Activated naive CD4-positive, alpha-beta T cell treated with anti-CD3 and anti-CD28 coated beads, Interleukin-2, amount 50 U/mL, for 24 hours (primary cell): ENCODE measurements at regions not wholly inside any gene's neighbourhood (a gene's known extent, or its start where the extent isn't known, plus 50 kb on each side); places are given as distances from the start of the nearest gene placed in this dataset.
"Not testable (repeated sequence)": the region's sequence is repeated elsewhere in the genome, so short reads cannot be mapped to it uniquely, and the experiment has no call there.

Source experiments
- H3K27ac Mint-ChIP-seq: one replicate; pipeline ENCODE4 v1.8.0; 2021; ENCODE audit warnings: mild to moderate bottlenecking, mixed read lengths
- H3K27me3 Mint-ChIP-seq: one replicate; pipeline ENCODE4 v1.8.0; 2021; ENCODE audit warnings: mixed read lengths
- H3K36me3 Mint-ChIP-seq: one replicate; pipeline ENCODE4 v1.8.0; 2021; ENCODE audit warnings: mixed read lengths
- H3K4me1 Mint-ChIP-seq: one replicate; pipeline ENCODE4 v1.8.0; 2021; ENCODE audit warnings: mixed read lengths
- H3K4me3 Mint-ChIP-seq: one replicate; pipeline ENCODE4 v1.8.0; 2021; ENCODE audit warnings: mild to moderate bottlenecking, mixed read lengths
- H3K9me3 Mint-ChIP-seq: one replicate; pipeline ENCODE4 v1.8.0; 2021; ENCODE audit warnings: mixed read lengths

DNA sequence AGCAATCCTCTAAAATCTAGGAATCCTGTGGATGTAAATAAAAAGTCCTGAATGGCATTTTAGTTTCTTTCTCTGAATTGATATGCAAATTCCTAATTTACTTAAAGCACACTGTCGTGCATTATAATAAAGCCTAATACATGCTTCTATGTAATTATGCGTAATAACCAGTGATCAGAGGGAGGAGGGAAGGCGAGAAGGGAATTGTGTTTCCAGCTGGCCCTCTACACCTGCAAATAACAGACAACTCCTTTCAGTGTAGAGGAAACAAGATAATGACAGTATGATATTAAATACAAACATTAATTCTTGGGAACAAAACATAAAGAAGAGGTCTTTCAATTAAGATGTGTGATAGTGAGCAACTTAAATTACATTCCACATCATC, 419.6 kb upstream of the LCORL start:
- Mint-ChIP-seq H3K4me3 (no peak overlapping the region), H3K27ac (no peak overlapping the region), H3K36me3 (no peaks in the 10 kb centered on the region), H3K9me3 (peaks cover 14% of the 10 kb centered on the region), H3K4me1 (no peaks in the 10 kb centered on the region), H3K27me3 (peaks cover 7% of the 10 kb centered on the region)

DNA sequence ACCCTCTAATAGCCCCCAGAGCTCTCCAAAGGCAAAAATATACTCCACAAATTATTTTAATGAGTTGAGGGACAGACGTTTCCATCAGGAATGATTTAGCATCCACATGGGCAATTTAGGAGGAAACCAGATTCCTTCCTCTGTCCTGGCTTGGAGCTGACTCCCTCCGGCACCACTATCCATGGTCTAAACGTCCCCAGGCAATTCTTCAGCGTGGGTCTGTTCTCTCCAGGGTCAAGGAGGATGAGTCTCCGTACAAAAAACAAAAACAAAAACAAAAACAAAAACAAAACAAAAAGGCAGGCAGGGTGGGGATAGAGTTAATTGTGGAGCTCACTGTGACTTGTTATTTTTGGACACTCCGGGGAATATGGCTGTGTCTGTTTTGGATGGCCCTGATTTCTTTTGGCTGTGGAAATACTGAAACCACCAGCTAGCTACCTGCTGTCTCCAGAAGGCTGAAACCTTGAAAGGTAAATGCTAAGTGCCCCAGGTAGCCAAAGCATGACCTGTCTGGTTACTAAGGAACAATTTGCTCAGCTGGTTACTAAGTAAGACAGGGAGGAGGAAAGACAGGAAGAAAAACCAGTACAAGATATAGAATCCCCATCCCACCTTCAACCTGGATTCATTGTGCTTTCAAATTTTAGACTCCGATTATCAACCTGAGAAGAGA, 419.1 kb upstream of the LCORL start:
- Mint-ChIP-seq H3K27me3 (peaks cover 7% of the 10 kb centered on the region), H3K9me3 (peaks cover 10% of the 10 kb centered on the region), H3K4me1 (no peaks in the 10 kb centered on the region), H3K36me3 (no peaks in the 10 kb centered on the region), H3K27ac (no peak overlapping the region), H3K4me3 (no peak overlapping the region)

DNA sequence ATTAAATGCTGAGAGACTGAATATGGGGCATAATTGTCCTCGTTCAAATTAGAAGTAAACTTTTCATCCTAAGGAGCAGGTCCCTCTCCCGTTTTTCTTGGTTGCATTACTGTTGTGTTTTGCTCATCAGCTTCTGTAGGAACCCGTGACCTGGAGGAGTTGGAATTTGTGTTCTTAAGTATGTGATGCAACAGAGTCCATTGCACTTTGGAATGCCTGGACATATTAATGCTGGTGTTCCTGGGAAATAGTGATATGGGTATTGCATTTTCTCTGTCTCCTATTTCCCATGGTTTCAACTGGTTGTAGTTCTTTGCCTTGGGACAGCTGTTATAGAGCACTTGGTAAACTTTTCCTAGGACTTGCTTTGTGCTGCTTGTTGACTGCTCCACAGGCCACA, 417.8 kb upstream of the LCORL start:
- Mint-ChIP-seq H3K4me3 (no peak overlapping the region), H3K36me3 (no peaks in the 10 kb centered on the region), H3K9me3 (peaks cover 3% of the 10 kb centered on the region), H3K4me1 (no peaks in the 10 kb centered on the region), H3K27ac (no peak overlapping the region), H3K27me3 (peaks cover 5% of the 10 kb centered on the region)

GRCh38 chr4:18435781-18436180, 414.2 kb upstream of the LCORL start:
- no peak overlapping the region for H3K27ac Mint-ChIP-seq
- H3K4me1 Mint-ChIP-seq, result no peaks in the 10 kb centered on the region
- no peaks in the 10 kb centered on the region for H3K36me3 Mint-ChIP-seq
- peaks cover 3% of the 10 kb centered on the region for H3K27me3 Mint-ChIP-seq
- no peaks in the 10 kb centered on the region for H3K9me3 Mint-ChIP-seq
- no peak overlapping the region for H3K4me3 Mint-ChIP-seq

- no peaks in the 10 kb centered on the region for H3K4me1 Mint-ChIP-seq
- H3K4me3 Mint-ChIP-seq, result no peak overlapping the region
These were observed 401.1 kb upstream of the LCORL start for GRCh38 chr4:18422685-18423084.

GRCh38 chr4:18421519-18421918, 400.0 kb upstream of the LCORL start:
- Mint-ChIP-seq H3K4me3 (no peak overlapping the region), H3K27me3 (no peaks in the 10 kb centered on the region), H3K27ac (no peak overlapping the region), H3K36me3 (no peaks in the 10 kb centered on the region), H3K9me3 (no peaks in the 10 kb centered on the region), H3K4me1 (no peaks in the 10 kb centered on the region)

More at GRCh38 chr4:18422685-18423084, 401.1 kb upstream of the LCORL start:
- Mint-ChIP-seq H3K27ac (no peak overlapping the region), H3K9me3 (no peaks in the 10 kb centered on the region), H3K36me3 (no peaks in the 10 kb centered on the region), H3K27me3 (no peaks in the 10 kb centered on the region)

DNA sequence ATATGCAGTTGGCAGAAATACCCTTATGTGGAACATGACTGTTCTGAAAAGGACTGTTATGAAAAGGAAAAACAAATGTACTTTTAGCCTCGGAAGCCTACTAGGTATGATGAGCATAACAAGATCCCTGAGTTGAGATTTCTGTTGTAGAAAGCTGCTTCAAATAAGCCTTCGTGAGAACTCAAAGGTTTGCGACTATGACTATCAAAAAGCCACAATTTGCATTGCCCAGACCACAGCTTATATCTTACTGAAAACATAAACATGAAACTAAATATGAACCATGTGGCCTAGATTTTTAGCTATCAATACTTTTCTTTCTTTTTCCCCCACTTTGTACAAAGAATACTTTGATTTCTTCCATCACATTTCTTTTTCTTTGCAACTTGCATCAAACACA, 398.2 kb upstream of the LCORL start:
- Mint-ChIP-seq H3K4me3 (no peak overlapping the region), H3K36me3 (no peaks in the 10 kb centered on the region), H3K27me3 (no peaks in the 10 kb centered on the region), H3K4me1 (no peaks in the 10 kb centered on the region), H3K9me3 (no peaks in the 10 kb centered on the region), H3K27ac (no peak overlapping the region)

DNA sequence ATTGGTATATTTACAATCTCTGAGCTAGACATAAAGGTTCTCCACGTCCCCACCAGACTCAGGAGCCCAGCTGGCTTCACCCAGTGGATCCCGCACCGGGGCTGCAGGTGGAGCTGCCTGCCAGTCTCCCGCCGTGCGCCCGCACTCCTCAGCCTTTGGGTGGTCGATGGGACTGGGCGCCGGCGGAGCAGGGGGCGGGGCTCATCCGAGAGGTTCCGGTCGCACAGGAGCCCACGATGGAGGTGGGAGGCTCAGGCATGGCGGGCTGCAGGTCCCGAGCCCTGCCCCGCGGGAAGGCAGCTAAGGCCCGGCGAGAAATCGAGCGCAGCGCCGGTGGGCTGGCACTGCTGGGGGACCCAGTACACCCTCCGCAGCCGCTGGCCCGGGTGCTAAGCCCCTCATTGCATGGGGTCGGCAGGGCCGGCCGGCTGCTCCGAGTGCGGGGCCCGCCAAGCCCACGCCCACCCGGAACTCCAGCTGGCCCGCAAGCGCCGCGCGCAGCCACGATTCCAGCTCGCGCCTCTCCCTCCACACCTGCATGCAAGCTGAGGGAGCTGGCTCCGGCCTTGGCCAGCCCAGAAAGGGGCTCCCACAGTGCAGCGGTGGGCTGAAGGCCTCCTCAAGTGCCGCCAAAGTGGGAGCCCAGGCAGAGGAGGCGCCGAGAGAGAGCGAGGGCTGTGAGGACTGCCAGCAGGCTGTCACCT, 396.8 kb upstream of the LCORL start:
- H3K9me3 Mint-ChIP-seq, H3K4me3 Mint-ChIP-seq: not testable (repeated sequence)

DNA sequence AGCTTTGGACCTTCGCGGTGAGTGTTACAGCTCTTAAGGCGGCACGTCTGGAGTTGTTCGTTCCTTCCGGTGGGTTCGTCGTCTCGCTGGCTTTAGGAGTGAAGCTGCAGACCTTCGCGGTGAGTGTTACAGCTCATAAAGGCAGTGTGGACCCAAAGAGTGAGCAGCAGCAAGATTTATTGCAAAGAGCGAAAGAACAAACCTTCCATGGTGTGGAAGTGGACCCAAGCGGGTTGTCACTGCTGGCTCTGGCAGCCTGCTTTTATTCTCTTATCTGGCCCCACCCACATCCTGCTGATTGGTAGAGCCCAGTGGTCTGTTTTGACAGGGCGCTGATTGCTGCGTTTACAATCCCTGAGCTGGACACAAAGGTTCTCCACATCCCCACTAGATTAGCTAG, 396.1 kb upstream of the LCORL start:
- H3K4me3 Mint-ChIP-seq, H3K36me3 Mint-ChIP-seq, H3K27ac Mint-ChIP-seq, H3K27me3 Mint-ChIP-seq, H3K4me1 Mint-ChIP-seq, H3K9me3 Mint-ChIP-seq: not testable (repeated sequence)

More for the DNA sequence above, 396.8 kb upstream of the LCORL start:
- not testable (repeated sequence) for H3K36me3 Mint-ChIP-seq, H3K4me1 Mint-ChIP-seq, H3K27me3 Mint-ChIP-seq
- peak overlapping the region; percentile 27 for H3K27ac Mint-ChIP-seq

DNA sequence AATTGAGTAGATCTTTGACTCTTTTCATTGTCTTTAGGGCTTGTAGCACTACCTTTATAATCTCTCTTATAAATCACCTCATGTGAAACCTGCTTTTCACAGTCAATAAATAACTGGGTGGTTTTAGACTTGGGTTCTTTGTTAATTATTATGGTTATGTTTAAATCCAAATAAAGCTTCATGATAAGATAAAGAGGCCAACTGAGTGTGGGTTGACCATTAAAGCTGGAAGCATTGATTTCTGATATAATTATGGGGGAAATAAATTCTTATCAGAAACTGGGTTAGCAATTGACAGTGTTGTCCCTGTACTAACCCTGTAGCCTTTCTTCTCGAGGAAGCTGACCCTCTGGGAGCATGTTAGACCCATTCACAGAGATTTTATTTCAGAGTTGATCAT, 384.7 kb upstream of the LCORL start:
- no peaks in the 10 kb centered on the region for H3K4me1 Mint-ChIP-seq
- H3K27me3 Mint-ChIP-seq, result no peaks in the 10 kb centered on the region
- H3K9me3 Mint-ChIP-seq, result no peaks in the 10 kb centered on the region
- H3K36me3 Mint-ChIP-seq, result no peaks in the 10 kb centered on the region
- no peak overlapping the region for H3K27ac Mint-ChIP-seq
- no peak overlapping the region for H3K4me3 Mint-ChIP-seq

- Mint-ChIP-seq H3K27me3 (peaks cover 4% of the 10 kb centered on the region), H3K4me3 (no peak overlapping the region), H3K27ac (no peak overlapping the region)
These were observed 383.5 kb upstream of the LCORL start for GRCh38 chr4:18405054-18405453.

GRCh38 chr4:18404642-18405041, 383.1 kb upstream of the LCORL start:
- Mint-ChIP-seq H3K4me1 (no peaks in the 10 kb centered on the region), H3K27me3 (peaks cover 4% of the 10 kb centered on the region), H3K9me3 (no peaks in the 10 kb centered on the region), H3K4me3 (no peak overlapping the region), H3K27ac (no peak overlapping the region), H3K36me3 (no peaks in the 10 kb centered on the region)

More at GRCh38 chr4:18405054-18405453, 383.5 kb upstream of the LCORL start:
- Mint-ChIP-seq H3K4me1 (no peaks in the 10 kb centered on the region), H3K9me3 (no peaks in the 10 kb centered on the region), H3K36me3 (no peaks in the 10 kb centered on the region)

GRCh38 chr4:18403327-18403726, 381.8 kb upstream of the LCORL start:
- Mint-ChIP-seq H3K36me3 (no peaks in the 10 kb centered on the region), H3K9me3 (no peaks in the 10 kb centered on the region), H3K4me3 (no peak overlapping the region)

DNA sequence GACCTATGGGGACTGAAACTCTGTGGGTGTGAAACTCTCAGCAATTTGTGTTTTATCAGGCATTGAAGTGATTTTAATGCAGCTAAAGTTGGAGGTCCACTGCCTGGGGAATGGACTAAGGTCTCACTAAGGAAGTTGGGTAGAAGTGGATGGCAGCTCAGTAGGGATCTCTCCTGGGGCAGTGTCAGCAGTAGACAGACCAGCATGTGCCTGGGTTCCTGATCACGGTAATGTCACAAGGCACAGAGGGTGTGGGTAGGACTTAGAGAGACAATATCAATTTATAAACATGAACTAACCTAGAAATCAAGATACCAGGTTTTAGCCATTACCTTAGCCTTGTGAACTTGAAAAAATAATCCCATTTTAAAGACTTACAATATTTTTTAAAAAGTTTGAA, 380.3 kb upstream of the LCORL start:
- H3K27me3 Mint-ChIP-seq, result peaks cover 4% of the 10 kb centered on the region
- no peak overlapping the region for H3K27ac Mint-ChIP-seq
- no peaks in the 10 kb centered on the region for H3K4me1 Mint-ChIP-seq
- no peaks in the 10 kb centered on the region for H3K9me3 Mint-ChIP-seq
- H3K36me3 Mint-ChIP-seq, result no peaks in the 10 kb centered on the region
- no peak overlapping the region for H3K4me3 Mint-ChIP-seq

More at GRCh38 chr4:18403327-18403726, 381.8 kb upstream of the LCORL start:
- Mint-ChIP-seq H3K4me1 (no peaks in the 10 kb centered on the region), H3K27ac (no peak overlapping the region), H3K27me3 (peaks cover 4% of the 10 kb centered on the region)

- Mint-ChIP-seq H3K4me3 (no peak overlapping the region), H3K9me3 (no peaks in the 10 kb centered on the region), H3K27me3 (peaks cover 4% of the 10 kb centered on the region), H3K27ac (no peak overlapping the region), H3K36me3 (no peaks in the 10 kb centered on the region), H3K4me1 (no peaks in the 10 kb centered on the region)
These were observed 379.9 kb upstream of the LCORL start for GRCh38 chr4:18401425-18401824.

- H3K36me3 Mint-ChIP-seq, result no peaks in the 10 kb centered on the region
- H3K27ac Mint-ChIP-seq, result no peak overlapping the region
- no peak overlapping the region for H3K4me3 Mint-ChIP-seq
- H3K9me3 Mint-ChIP-seq, result no peaks in the 10 kb centered on the region
- H3K4me1 Mint-ChIP-seq, result no peaks in the 10 kb centered on the region
- H3K27me3 Mint-ChIP-seq, result peaks cover 4% of the 10 kb centered on the region
These were observed 377.1 kb upstream of the LCORL start for GRCh38 chr4:18398661-18399060.
